HepG2 (cell line): ENCODE measurements at regions not wholly inside any gene's neighbourhood (a gene's known extent, or its start where the extent isn't known, plus 50 kb on each side); places are given as distances from the start of the nearest gene placed in this dataset.

Experiments used
- ATAC-seq: fragments of 200-7000 bp; cut with Tn5 transposase; 3 replicates; pipeline ENCODE4 v1.9.1; 2020; ENCODE audit warnings: mild to moderate bottlenecking, moderate library complexity
- BruUV-seq: library from RNA; stranded (reverse); fragments of 400-500 nt; replicated peaks from 2 replicates; lab custom pipeline; 2021; lab: Mats Ljungman, UMichigan
- CTCF ChIA-PET: fragments of 300-600 bp; formaldehyde crosslinking; extraction: SDS; loops from one replicate; lab custom pipeline; 2021; ENCODE audit warnings: low total read pairs, inconsistent platforms, low intra/inter-chr PET ratio; lab: Yijun Ruan, JAX
- POLR2A ChIA-PET: fragments of 350-600 bp; sonication (Branson Sonifier 250); formaldehyde crosslinking; loops from one replicate; lab custom pipeline; 2020; ENCODE audit warnings: antibody characterized with exemption, inconsistent platforms; lab: Yijun Ruan, JAX
- DNase-seq: peaks from one replicate; pipeline ENCODE4 v3.0.0-alpha.2; 2015; ENCODE audit warnings: low spot score
- FAIRE-seq: peaks from 3 replicates; lab custom pipeline; 2011; peaks lifted over from hg19 to GRCh38; lab: Jason Lieb, UNC
- H2AFZ ChIP-seq: one replicate; pipeline ENCODE4 v1.6.1; 2011; ENCODE audit warnings: low read length, inconsistent platforms
- H3K27ac ChIP-seq: fragments of 300-600 bp; 3 replicates; pipeline ENCODE4 v1.8.0; 2011; ENCODE audit warnings: mixed run types, mild to moderate bottlenecking, mixed read lengths, low read length, inconsistent platforms; ENCODE audit not compliant: insufficient read depth; ENCODE audit errors: extremely low read length
- H3K27me3 ChIP-seq, 2 experiments: fragments of 200-600 bp in 1 of 2; 2 replicates in 1 of 2; 3 replicates in 1 of 2; pipeline versions ENCODE4 v1.6.0 to v1.8.0; 2011; ENCODE audit warnings: low read length in 2 of 2, mild to moderate bottlenecking in 2 of 2, moderate library complexity in 2 of 2, inconsistent platforms in 1 of 2; ENCODE audit not compliant: insufficient read depth in 2 of 2, control insufficient read depth in 1 of 2
- H3K36me3 ChIP-seq, 2 experiments: fragments of 200-600 bp in 1 of 2; replicated peaks in 1 of 2; 2 replicates in 1 of 2; 3 replicates in 1 of 2; pipeline versions ENCODE4 v1.5.1 to v1.8.0; 2011; ENCODE audit warnings: low read length in 2 of 2, inconsistent platforms in 1 of 2; ENCODE audit not compliant: insufficient read depth in 2 of 2, control insufficient read depth in 1 of 2
- H3K4me1 ChIP-seq: 2 replicates; pipeline ENCODE4 v1.5.1; 2012; ENCODE audit warnings: low read length, inconsistent platforms; ENCODE audit not compliant: insufficient read depth
- H3K4me2 ChIP-seq: 2 replicates; pipeline ENCODE4 v1.6.0; 2011; ENCODE audit warnings: low read depth, low read length, inconsistent platforms
- H3K4me3 ChIP-seq, 3 experiments: fragments of 200-600 bp in 1 of 3; sonication (generic), shearing (Covaris generic) in 1 of 3; replicated peaks in 1 of 3; 2 replicates each; pipeline ENCODE4 v1.5.1; 2011 to 2016; ENCODE audit warnings: low read length in 3 of 3, inconsistent platforms in 2 of 3, low read depth in 2 of 3, mild to moderate bottlenecking in 2 of 3, control low read depth in 1 of 3, mixed read lengths in 1 of 3; ENCODE audit not compliant: insufficient read depth in 1 of 3
- H3K79me2 ChIP-seq: one replicate; pipeline ENCODE4 v1.6.1; 2011; ENCODE audit warnings: low read length, inconsistent platforms; ENCODE audit not compliant: insufficient read depth
- H3K9ac ChIP-seq: 2 replicates; pipeline ENCODE4 v1.6.0; 2011; ENCODE audit warnings: mild to moderate bottlenecking, low read depth, low read length, inconsistent platforms; ENCODE audit not compliant: insufficient read depth
- H3K9me3 ChIP-seq: 2 replicates; pipeline ENCODE4 v1.5.1; 2012; ENCODE audit warnings: mild to moderate bottlenecking, low read length
- H4K20me1 ChIP-seq: 2 replicates; pipeline ENCODE4 v1.6.0; 2011; ENCODE audit warnings: inconsistent platforms, mild to moderate bottlenecking, low read length, moderate library complexity; ENCODE audit not compliant: insufficient read depth
- HNF4G ChIP-seq, 2 experiments: sonication (generic) in 1 of 2; formaldehyde crosslinking in 1 of 2; IDR thresholded peaks; 2 replicates each; pipeline versions ENCODE4 v1.4.0 to v1.6.1; 2011 to 2020; ENCODE audit warnings: borderline replicate concordance in 2 of 2, low read depth in 2 of 2, mild to moderate bottlenecking in 2 of 2, low read length in 1 of 2, missing genetic modification reagents in 1 of 2, moderate library complexity in 1 of 2
- MAX ChIP-seq: IDR thresholded peaks from 2 replicates; pipeline ENCODE4 v1.6.1; 2012; ENCODE audit warnings: inconsistent platforms
- PATZ1 ChIP-seq: sonication (generic); formaldehyde crosslinking; IDR thresholded peaks from 2 replicates; pipeline ENCODE4 v1.4.0; 2020; ENCODE audit warnings: missing genetic modification reagents
- PHF21A ChIP-seq: sonication (generic); formaldehyde crosslinking; IDR thresholded peaks from 2 replicates; pipeline ENCODE4 v1.5.0; 2020; ENCODE audit warnings: mild to moderate bottlenecking, missing genetic modification reagents
- PRDM4 ChIP-seq: sonication (generic); formaldehyde crosslinking; IDR thresholded peaks from 2 replicates; pipeline ENCODE4 v1.9.0; 2021; ENCODE audit warnings: missing genetic modification reagents, borderline replicate concordance
- REXO4 ChIP-seq: sonication (generic); formaldehyde crosslinking; IDR thresholded peaks from 2 replicates; pipeline ENCODE4 v1.8.0; 2022; ENCODE audit warnings: missing genetic modification reagents, mild to moderate bottlenecking, borderline replicate concordance
- ZBTB44 ChIP-seq: sonication (generic); formaldehyde crosslinking; IDR thresholded peaks from 2 replicates; pipeline ENCODE4 v1.4.0; 2020; ENCODE audit warnings: missing genetic modification reagents
- ZFP62 ChIP-seq: sonication (generic); formaldehyde crosslinking; IDR thresholded peaks from 2 replicates; pipeline ENCODE4 v1.4.0; 2020; ENCODE audit warnings: missing genetic modification reagents
- ZNF446 ChIP-seq: sonication (generic); formaldehyde crosslinking; IDR thresholded peaks from 2 replicates; pipeline ENCODE4 v1.5.0; 2020; ENCODE audit warnings: mild to moderate bottlenecking, missing genetic modification reagents
- ZNF710 ChIP-seq: sonication (generic); formaldehyde crosslinking; IDR thresholded peaks from 2 replicates; pipeline ENCODE4 v1.5.0; 2020; ENCODE audit warnings: mild to moderate bottlenecking, missing genetic modification reagents, borderline replicate concordance
- ZSCAN29 ChIP-seq: sonication (generic); formaldehyde crosslinking; conservative IDR thresholded peaks from 2 replicates; pipeline ENCODE4 v1.4.0; 2020; ENCODE audit warnings: mild to moderate bottlenecking, missing genetic modification reagents
- WGBS: methylation state at CpG from one replicate; pipeline ENCODE4 v1.1.6; 2017; ENCODE audit warnings: low lambda C conversion rate; 5-methylcytosine and 5-hydroxymethylcytosine counted together
- in situ Hi-C: cut with HindIII; loops from 2 replicates; pipeline ENCODE4 v1.10.0; 2017; ENCODE audit warnings: low pct_unique_long_range_greater_than_20kb; ENCODE audit not compliant: extremely low pct_ligation_motif_present
- intact Hi-C: fragments of 100-400 bp; cut with micrococcal nuclease; formaldehyde crosslinking; loops from one replicate; pipeline ENCODE4 v1.10.0; 2022; ENCODE audit not compliant: unreplicated experiment

GRCh38 chr22:22118987-22119386 lies 125.6 kb upstream of the VPREB1 start:
- intact Hi-C loops = no loop called here
- ATAC-seq = no peak
- no peaks in the 10 kb centered on the region for H3K36me3 ChIP-seq
- H3K4me3 ChIP-seq = no peak overlapping the region
- H3K27ac ChIP-seq = no peak overlapping the region
- H3K4me2 ChIP-seq = no peak overlapping the region
- BruUV-seq = no TSS peak
- CTCF ChIA-PET = no interaction called here
- H3K27me3 ChIP-seq = peaks cover 0 to 10% of the 10 kb centered on the region in 2 experiments; a peak in 1 of 5 replicates
- no peak for TF ChIP-seq ZNF446 (CRISPR knock-in tag)
- no peak for TF ChIP-seq MAX
- TF ChIP-seq ZFP62 (CRISPR knock-in tag) = no peak
- no peak for TF ChIP-seq ZBTB44 (CRISPR knock-in tag)
- TF ChIP-seq ZNF710 = no peak
- no peak for TF ChIP-seq ZSCAN29
- TF ChIP-seq PATZ1 (CRISPR knock-in tag) = no peak
- TF ChIP-seq PRDM4 = no peak
- TF ChIP-seq HNF4G (IDR thresholded peaks at IDR 0.05; ENCODE audit: borderline replicate concordance, low read depth, low read length) = no peak
- no peak for TF ChIP-seq HNF4G (CRISPR knock-in tag; IDR thresholded peaks at IDR 0.05; ENCODE audit: borderline replicate concordance, low read depth)
- TF ChIP-seq PHF21A (CRISPR knock-in tag) = no peak
- no peak for TF ChIP-seq REXO4 (CRISPR knock-in tag)
- TF ChIP-seq, all 625 proteins: peak for 0
- POLR2A ChIA-PET = no interaction called here
- in situ Hi-C loops = no loop called here
- FAIRE-seq = no peak
- no peaks in the 10 kb centered on the region for H3K4me1 ChIP-seq
- no peaks in the 10 kb centered on the region for H3K9me3 ChIP-seq
- DNase-seq = no peak
- WGBS = 35% methylated on average over 1 of the region's 1 CpG
- no peak overlapping the region for H2AFZ ChIP-seq
- no peaks in the 10 kb centered on the region for H3K79me2 ChIP-seq
- no peaks in the 10 kb centered on the region for H4K20me1 ChIP-seq
- H3K9ac ChIP-seq = no peak overlapping the region
